Adrenal gland (tissue), 5 donors: ENCODE measurements at regions not wholly inside any gene's neighbourhood (a gene's known extent, or its start where the extent isn't known, plus 50 kb on each side); places are given as distances from the start of the nearest gene placed in this dataset.

ENCODE experiments used
- CTCF ChIP-seq, 6 experiments: fragments of 450-650 bp in 4 of 6; fragments of 200-600 bp in 2 of 6; sonication (generic) in 1 of 6; IDR thresholded peaks; 1 replicate in 5 of 6; 2 replicates in 1 of 6; pipeline versions ENCODE4 v1.5.1 to v1.8.0; 2016 to 2021; ENCODE audit warnings: antibody characterized with exemption in 6 of 6, mild to moderate bottlenecking in 2 of 6, moderate library complexity in 1 of 6
- POLR2A ChIP-seq, 2 donors: fragments of 450-650 bp; IDR thresholded peaks; one replicate each; pipeline ENCODE4 v1.6.1; 2017; ENCODE audit warnings: antibody characterized with exemption in 2 of 2, mild to moderate bottlenecking in 2 of 2, moderate library complexity in 1 of 2
- donor health status: DM: no; HTN: no; CAD: no.

GRCh38 chr5:106876665-106877194, 794.0 kb downstream of the EFNA5 start:
- TF ChIP-seq CTCF (IDR thresholded peaks at IDR 0.05) (no peak), POLR2A (IDR thresholded peaks at IDR 0.05) (no peak)
